SJCRH30 (cell line): ENCODE measurements at regions not wholly inside any gene's neighbourhood (a gene's known extent, or its start where the extent isn't known, plus 50 kb on each side); places are given as distances from the start of the nearest gene placed in this dataset.
A peak's percentile ranks its signal among the peaks of the same experiment; 100 is the strongest.
"Not testable (repeated sequence)": the region's sequence is repeated elsewhere in the genome, so short reads cannot be mapped to it uniquely, and the experiment has no call there.

Source experiments
- DNase-seq, 2 experiments: peaks; one replicate each; pipeline ENCODE4 v3.0.0-alpha.2; 2015 to 2020
- H3K27ac ChIP-seq: fragments of 250-450 bp; sonication (Bioruptor Pico); 2 replicates; pipeline ENCODE4 v1.5.1; 2020; ENCODE audit warnings: mild to moderate bottlenecking, moderate library complexity
- H3K27me3 ChIP-seq: fragments of 250-450 bp; sonication (Bioruptor Pico); 2 replicates; pipeline ENCODE4 v1.5.1; 2020; ENCODE audit warnings: mild to moderate bottlenecking, moderate library complexity
- H3K36me3 ChIP-seq: fragments of 250-450 bp; sonication (Bioruptor Pico); 2 replicates; pipeline ENCODE4 v1.5.1; 2020; ENCODE audit warnings: mild to moderate bottlenecking, moderate library complexity
- H3K4me1 ChIP-seq: fragments of 250-450 bp; sonication (Bioruptor Pico); 2 replicates; pipeline ENCODE4 v1.5.1; 2020; ENCODE audit warnings: mild to moderate bottlenecking, moderate library complexity
- H3K4me3 ChIP-seq: fragments of 250-450 bp; sonication (Bioruptor Pico); 2 replicates; pipeline ENCODE4 v1.5.1; 2020; ENCODE audit warnings: mild to moderate bottlenecking, moderate library complexity
- H3K9me3 ChIP-seq: fragments of 250-450 bp; sonication (Bioruptor Pico); replicated peaks from 2 replicates; pipeline ENCODE4 v1.5.1; 2020; ENCODE audit warnings: mild to moderate bottlenecking, moderate library complexity

DNA sequence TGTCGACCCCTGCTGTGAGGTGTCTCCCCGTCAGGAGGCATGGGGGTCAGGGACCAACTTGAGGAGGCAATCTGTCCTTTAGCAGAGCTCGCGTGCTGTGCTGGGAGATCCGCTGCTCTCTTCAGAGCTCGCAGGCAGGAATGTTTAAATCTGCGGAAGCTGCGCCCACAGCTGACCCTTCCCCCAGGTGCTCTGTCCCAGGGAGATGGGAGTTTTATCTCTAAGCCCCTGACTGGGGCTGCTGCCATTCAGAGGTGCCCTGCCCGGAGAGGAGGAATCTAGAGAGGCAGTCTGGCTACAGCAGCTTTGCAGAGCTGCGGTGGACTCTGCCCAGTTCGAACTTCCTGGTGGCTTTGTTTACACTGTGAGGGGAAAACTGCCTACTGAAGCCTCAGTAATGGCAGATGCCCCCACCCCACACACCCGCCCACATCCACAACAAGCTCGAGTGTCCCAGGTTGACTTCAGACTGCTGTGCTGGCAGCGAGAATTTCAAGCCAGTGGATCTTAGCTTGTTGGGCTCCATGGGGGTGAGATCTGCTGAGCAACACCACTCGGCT lies 133.1 kb downstream of the CENPC start:
- not testable (repeated sequence) for H3K9me3 ChIP-seq, H3K27ac ChIP-seq, H3K36me3 ChIP-seq, DNase-seq, H3K4me3 ChIP-seq, H3K4me1 ChIP-seq, H3K27me3 ChIP-seq

DNA sequence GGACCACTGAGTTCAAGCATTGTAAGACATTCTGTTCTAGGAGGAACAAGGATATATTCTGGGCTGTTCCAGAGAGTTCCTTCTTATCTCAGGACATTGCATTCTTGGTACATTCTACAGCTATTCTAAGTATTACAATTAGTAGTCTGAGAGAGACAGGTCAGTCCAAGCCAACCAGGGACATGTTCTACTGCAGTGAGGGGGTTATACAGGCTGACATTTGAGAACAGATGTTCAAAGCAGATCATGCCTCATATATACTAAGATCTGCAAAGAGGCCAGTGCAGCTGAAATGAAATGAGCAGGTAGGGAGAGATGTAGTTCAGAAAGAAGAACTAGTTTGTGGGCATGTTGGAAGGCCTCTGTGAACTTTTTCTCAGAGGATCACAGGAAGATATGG lies 142.0 kb downstream of the CENPC start:
- DNase-seq: no peak
- Histone ChIP-seq H3K27ac (no peak overlapping the region), H3K9me3 (no peaks in the 10 kb centered on the region), H3K4me1 (no peaks in the 10 kb centered on the region), H3K4me3 (no peak overlapping the region), H3K27me3 (no peaks in the 10 kb centered on the region), H3K36me3 (no peaks in the 10 kb centered on the region)

DNA sequence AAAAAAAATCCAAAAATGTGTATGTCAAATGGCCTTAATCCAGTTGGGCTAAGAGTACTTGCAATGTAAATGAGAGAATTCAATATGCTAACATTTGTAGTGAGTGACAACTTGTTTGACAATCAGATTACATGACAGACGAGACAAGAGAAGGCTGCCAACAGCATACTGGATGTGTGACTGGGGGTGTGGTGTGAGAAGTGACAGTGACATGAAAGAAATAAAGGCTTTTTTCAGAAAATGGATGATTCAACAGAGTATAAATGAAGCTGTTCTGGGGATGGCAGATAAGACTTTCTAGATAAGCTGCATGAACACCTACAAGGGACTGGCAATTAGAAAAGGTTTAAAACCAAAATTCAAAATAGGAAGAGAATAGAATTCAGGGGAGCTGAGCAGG lies 143.4 kb downstream of the CENPC start:
- Histone ChIP-seq H3K36me3 (no peaks in the 10 kb centered on the region), H3K27ac (no peak overlapping the region), H3K9me3 (no peaks in the 10 kb centered on the region), H3K4me1 (no peaks in the 10 kb centered on the region), H3K27me3 (no peaks in the 10 kb centered on the region), H3K4me3 (no peak overlapping the region)
- DNase-seq: no peak

DNA sequence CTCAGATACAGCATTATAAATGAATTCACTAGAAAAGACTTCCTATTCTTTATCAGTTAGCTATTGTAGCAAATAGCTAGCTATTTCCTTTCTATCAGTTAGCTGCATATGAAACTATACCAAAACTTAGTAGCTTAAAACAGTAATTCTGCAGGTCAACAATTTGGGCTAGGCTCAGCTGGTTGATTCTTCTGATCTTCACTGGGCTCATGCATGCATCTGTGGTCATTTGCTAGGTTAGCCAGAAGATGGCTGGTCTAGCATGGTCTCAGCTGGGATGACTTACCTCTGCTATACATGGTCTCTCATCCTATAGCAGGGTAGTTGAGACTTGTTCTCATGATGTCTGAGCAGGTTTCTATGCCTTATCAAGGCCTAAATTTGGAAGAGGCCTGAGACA lies 147.4 kb downstream of the CENPC start:
- Histone ChIP-seq H3K9me3 (no peaks in the 10 kb centered on the region), H3K4me3 (no peak overlapping the region), H3K4me1 (no peaks in the 10 kb centered on the region), H3K27ac (no peak overlapping the region), H3K27me3 (no peaks in the 10 kb centered on the region), H3K36me3 (no peaks in the 10 kb centered on the region)
- DNase-seq: no peak

DNA sequence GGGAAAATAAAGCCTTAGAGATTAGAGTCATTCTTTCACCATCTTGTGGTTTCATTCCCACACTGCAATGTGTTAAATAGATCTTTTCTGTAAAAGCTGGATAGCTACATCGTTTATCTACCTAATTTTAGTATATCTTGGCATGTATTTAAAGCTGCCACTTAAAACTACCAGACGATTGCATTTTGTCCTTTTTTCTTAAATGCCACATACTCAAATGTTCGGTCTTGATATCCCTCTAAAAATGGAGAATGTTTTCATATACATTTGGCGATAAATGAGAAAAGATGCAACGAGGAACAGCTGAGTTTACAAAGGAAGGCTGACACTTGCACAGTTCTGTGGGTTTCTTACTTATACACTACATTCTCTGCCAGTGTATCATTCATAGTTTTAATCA lies 148.3 kb downstream of the CENPC start:
- H3K27me3 ChIP-seq: no peaks in the 10 kb centered on the region
- no peaks in the 10 kb centered on the region for H3K36me3 ChIP-seq
- H3K4me1 ChIP-seq: no peaks in the 10 kb centered on the region
- H3K9me3 ChIP-seq: no peaks in the 10 kb centered on the region
- DNase-seq: no peak
- H3K27ac ChIP-seq: no peak overlapping the region
- no peak overlapping the region for H3K4me3 ChIP-seq

DNA sequence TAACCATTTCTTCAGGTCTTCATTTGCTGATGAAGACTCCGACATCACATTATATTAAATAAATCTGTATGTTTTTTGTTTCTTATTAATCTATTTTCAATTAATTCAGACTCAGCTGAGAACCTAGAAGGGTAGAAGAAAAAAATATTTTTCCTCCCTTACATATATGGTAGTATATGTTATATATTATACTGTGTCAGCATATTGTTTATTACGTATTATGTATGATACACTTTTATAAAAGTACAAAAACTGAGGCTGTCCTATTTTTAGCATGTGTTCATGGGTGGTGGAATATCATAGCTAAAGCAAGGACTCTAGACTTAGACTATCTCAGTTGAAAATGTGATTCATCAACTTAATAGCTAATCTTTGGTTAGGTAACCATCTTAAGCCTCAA lies 149.3 kb downstream of the CENPC start:
- DNase-seq: no peak
- no peak overlapping the region for H3K27ac ChIP-seq
- H3K27me3 ChIP-seq: no peaks in the 10 kb centered on the region
- no peaks in the 10 kb centered on the region for H3K9me3 ChIP-seq
- no peak overlapping the region for H3K4me3 ChIP-seq
- H3K36me3 ChIP-seq: no peaks in the 10 kb centered on the region
- no peaks in the 10 kb centered on the region for H3K4me1 ChIP-seq

DNA sequence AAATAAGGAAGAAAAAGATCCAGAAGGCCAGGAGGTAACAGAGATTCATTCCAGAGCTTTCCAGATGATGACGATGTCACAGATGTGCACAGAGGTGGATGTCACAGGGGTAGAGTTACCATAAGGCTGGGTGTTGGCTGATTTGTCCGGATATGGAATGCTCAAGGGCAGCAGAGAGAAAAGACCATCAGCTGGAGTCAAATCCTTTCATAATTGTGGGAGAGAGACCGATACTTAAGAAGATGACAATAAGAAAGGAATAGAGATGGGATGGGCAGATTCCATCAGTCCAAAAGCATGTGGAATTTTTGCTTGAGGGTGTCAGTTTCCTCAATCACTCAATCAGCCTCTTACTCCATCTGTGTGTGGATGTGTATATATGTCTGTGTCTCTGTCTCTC lies 150.4 kb downstream of the CENPC start:
- Histone ChIP-seq H3K36me3 (no peaks in the 10 kb centered on the region), H3K4me3 (no peak overlapping the region), H3K27me3 (no peaks in the 10 kb centered on the region), H3K9me3 (no peaks in the 10 kb centered on the region), H3K27ac (no peak overlapping the region), H3K4me1 (no peaks in the 10 kb centered on the region)
- DNase-seq: no peak

DNA sequence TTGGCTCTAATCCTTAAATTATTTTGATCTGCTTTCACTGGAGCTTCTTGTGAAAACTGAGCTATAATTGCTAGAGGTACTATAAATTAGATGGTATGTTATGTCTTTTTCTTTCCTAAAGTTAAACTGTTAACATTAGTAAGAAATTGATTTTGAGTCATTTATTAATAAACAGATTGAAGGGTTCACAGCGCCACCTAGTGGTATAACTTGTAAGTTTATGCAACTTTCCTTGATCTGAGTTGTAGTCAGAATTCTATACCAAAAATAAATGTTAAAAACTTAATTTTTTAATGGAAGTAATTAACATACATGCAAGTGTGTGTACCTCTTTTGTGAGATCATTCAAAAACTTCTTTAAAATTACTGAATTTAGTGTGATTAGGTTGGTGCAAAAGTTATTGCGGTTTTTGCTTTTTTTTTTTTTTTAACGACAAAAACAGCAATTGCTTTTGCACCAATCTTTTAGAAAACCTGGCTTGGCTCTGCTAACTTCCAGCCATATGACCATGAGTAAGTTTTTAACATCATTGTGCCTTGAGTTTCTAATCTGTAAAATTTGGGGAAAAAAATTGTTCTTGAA lies 151.5 kb downstream of the CENPC start:
- Histone ChIP-seq H3K36me3 (no peaks in the 10 kb centered on the region), H3K27me3 (no peaks in the 10 kb centered on the region), H3K9me3 (no peaks in the 10 kb centered on the region), H3K27ac (no peak overlapping the region), H3K4me1 (no peaks in the 10 kb centered on the region), H3K4me3 (no peak overlapping the region)
- DNase-seq: peak in 1 of 2 experiments; percentile 67

DNA sequence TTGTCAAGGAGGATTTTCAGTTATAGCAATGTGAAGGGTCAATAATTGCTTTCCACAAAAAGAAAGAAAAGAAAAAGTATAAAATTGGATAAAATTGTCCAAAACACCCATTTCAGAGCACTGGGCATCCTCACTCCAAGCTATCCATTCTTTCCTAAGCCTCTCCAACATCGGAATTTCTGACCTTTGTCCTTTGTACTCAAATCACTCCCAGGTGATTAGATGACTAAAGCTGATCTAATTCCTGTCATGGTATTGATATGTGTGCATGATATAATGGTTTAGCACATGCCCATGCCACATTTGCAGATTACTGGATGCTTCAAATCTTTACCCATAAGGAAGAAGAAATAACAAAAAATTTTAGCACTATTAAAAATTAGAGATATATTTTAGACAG lies 152.3 kb downstream of the CENPC start:
- no peak for DNase-seq
- no peak overlapping the region for H3K4me3 ChIP-seq
- no peaks in the 10 kb centered on the region for H3K27me3 ChIP-seq
- no peak overlapping the region for H3K27ac ChIP-seq
- H3K9me3 ChIP-seq: no peaks in the 10 kb centered on the region
- H3K4me1 ChIP-seq: no peaks in the 10 kb centered on the region
- H3K36me3 ChIP-seq: no peaks in the 10 kb centered on the region

DNA sequence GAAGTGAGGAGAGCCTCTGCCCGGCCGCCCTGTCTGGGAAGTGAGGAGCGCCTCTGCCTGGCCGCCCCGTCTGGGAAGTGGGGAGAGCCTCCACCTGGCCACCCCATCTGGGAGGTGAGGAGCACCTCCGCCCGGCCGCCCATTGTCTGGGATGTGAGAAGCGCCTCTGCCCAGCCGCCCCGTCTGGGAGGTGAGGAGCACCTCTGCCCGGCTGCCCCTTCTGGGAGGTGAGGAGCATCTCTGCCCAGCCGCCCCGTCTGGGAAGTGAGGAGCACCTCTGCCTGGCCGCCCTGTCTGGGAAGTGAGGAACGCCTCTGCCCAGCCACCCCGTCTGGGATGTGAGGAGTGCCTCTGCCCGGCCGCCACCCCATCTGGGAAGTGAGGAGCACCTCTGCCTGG lies 163.9 kb downstream of the CENPC start:
- DNase-seq: not testable (repeated sequence)

DNA sequence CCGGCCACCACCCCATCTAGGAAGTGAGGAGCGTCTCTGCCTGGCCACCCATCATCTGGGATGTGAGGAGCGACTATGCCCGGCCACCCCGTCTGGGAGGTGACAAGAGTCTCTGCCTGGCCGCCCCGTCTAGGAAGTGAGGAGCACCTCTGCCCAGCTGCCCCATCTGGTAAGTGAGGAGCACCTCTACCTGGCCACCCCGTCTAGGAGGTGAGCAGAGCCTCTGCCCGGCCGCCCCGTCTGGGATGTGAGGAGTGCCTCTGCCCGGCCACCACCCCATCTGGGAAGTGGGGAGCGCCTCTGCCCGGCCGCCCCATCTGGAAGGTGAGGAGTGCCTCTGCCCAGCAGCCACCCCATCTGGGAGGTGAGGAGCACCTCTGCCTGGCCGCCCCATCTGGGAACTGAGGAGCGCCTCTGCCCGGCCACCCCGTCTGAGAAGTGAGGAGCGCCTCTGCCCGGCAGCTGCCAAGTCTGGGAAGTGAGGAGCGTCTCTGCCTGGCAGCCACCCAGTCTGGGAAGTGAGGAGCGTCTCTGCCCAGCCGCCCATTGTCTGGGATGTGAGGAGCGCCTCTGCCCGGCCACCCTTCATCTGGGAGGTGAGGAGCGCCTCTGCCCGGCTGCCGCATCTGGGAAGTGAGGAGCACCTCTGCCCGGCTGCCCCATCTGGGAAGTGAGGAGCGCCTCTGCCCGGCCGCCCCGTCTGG lies 164.4 kb downstream of the CENPC start:
- not testable (repeated sequence) for DNase-seq, H3K27me3 ChIP-seq, H3K36me3 ChIP-seq, H3K4me1 ChIP-seq, H3K9me3 ChIP-seq, H3K27ac ChIP-seq, H3K4me3 ChIP-seq

More for the DNA sequence above, 163.9 kb downstream of the CENPC start:
- H3K27me3 ChIP-seq, H3K4me3 ChIP-seq, H3K36me3 ChIP-seq, H3K9me3 ChIP-seq, H3K27ac ChIP-seq, H3K4me1 ChIP-seq: not testable (repeated sequence)

DNA sequence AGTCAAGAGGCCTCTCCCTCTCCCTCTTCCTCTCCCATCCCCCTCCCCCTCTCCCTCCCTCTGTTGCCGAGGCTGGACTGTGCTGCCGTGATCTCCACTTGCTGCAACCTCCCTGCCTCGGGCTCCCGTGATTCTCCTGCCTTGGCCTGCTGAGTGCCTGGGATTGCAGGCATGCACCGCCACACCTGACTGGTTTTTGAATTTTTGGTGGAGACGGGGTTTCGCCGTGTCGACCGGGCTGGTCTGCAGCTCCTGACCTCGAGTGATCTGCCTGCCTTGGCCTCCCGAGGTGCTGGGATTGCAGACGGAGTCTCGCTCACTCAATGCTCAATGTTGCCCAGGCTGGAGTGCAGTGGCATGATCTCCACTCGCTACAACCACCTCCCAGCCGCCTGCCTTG lies 165.1 kb downstream of the CENPC start:
- DNase-seq: no peak
- Histone ChIP-seq H3K4me3 (no peak overlapping the region), H3K27ac (no peak overlapping the region), H3K27me3 (no peaks in the 10 kb centered on the region), H3K36me3 (no peaks in the 10 kb centered on the region), H3K4me1 (no peaks in the 10 kb centered on the region), H3K9me3 (no peaks in the 10 kb centered on the region)

DNA sequence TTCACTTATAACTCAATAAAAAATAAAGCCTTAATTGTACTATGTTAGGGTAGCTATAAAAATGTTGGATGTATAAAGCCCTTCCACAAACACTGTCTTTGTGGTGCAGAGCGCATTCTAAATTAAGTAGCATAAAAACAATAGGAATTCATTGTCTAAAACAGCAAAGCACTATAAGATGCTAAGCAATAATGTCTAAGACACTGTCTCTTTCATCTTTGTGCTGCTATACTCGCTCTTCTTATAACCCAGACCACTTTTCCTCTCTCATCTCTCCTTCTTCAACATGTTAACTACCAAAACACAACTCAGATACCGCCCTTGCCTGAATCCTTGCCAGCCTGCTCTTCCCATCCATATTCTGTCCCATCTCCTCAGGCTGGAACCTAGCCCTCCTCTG lies 170.0 kb downstream of the CENPC start:
- Histone ChIP-seq H3K27me3 (no peaks in the 10 kb centered on the region), H3K4me1 (no peaks in the 10 kb centered on the region), H3K36me3 (no peaks in the 10 kb centered on the region), H3K9me3 (no peaks in the 10 kb centered on the region), H3K4me3 (no peak overlapping the region), H3K27ac (no peak overlapping the region)
- DNase-seq: no peak

DNA sequence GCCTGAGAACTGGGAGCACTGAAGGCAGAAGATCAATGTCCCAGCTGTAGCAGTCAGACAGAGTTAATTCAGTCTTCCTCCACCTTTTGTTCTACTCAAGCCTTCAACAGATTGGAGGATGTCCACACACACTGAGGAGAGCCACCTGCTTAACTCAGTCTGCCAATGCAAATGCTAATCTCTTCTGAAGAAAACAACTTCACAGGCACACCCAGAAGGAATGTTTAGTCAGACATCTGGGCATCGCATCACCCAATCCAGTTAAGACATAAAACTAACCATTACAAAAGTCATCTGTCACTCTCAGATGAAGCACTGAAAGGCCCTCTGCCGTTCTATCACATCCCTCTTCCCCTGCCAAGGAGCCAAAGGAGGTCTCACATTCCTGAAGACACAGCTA lies 173.7 kb downstream of the CENPC start:
- Histone ChIP-seq H3K27ac (no peak overlapping the region), H3K4me1 (no peaks in the 10 kb centered on the region), H3K27me3 (no peaks in the 10 kb centered on the region), H3K9me3 (no peaks in the 10 kb centered on the region), H3K36me3 (no peaks in the 10 kb centered on the region), H3K4me3 (no peak overlapping the region)
- no peak for DNase-seq

DNA sequence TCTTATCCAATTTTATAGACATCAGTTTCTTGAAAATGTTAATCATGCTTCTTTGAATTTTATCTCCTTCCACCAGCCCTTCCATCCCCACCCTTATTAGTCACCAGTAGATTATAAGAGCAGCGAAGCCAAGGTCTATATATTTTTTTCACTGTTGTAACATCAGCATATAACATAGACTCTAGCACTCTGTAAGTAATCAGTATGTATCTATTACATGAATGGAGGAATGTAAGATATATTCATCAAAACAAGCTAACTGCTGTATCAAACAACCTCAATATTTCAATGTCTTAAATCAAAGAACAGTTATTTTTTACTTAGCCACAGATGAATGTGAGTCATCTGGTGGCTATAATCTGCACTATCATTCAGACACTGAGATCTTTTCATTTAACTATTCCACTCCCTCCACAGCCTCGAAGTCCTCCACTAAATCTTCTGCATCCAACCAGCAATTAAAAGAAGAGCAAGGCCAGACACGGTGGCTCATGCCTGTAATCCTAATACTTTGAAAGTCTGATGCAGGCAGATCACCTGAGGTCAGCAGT lies 178.9 kb downstream of the CENPC start:
- Histone ChIP-seq H3K4me3 (no peak overlapping the region), H3K27me3 (no peaks in the 10 kb centered on the region), H3K36me3 (no peaks in the 10 kb centered on the region), H3K4me1 (no peaks in the 10 kb centered on the region), H3K27ac (no peak overlapping the region), H3K9me3 (no peaks in the 10 kb centered on the region)
- no peak for DNase-seq
